ENCODE measurements at regions not wholly inside any gene's neighbourhood (a gene's known extent, or its start where the extent isn't known, plus 50 kb on each side); places are given as distances from the start of the nearest gene placed in this dataset.
A peak's percentile ranks its signal among the peaks of the same experiment; 100 is the strongest.

DNA sequence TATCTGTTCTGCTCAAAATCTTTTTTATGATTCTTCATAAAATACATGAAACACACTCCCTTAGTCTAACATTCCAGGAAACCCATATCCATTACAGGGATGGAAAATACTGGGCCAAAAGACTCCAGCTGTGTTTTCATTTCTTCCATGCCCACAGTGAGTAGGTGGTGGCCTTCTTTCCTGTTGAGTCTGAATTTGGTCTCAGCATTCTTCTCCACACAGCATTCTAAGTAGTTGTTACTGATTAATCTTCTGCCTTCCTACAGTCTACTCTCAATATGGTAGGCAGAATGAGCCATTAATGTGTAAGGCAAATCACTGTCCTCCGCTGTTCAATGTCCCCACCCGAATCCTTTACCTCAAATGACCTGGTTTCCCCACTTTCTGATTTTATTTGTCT lies 370.6 kb upstream of the RPS6KA3 start:
- no peak for DNase-seq (ENCODE audit: extremely low read depth in 1 of 2, low read depth in 1 of 2)

DNA sequence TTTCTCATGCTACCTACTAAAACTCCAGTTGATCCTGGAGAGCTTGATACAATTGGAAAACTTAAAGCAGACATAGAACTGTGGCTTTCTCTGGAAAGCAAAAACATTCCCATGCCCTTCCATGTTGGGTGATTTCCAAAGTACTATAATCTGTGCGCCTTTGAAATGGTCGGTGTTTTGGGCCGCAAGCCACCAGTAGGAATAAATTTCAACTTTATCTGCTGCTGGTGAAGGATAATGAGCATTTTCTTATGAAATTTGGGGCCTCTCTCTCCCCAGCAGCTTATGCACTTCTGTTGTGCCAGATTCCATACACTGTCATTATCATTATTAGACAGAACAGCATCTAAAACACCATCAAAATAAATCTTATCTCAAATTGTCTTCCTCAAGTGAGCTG lies 366.7 kb upstream of the RPS6KA3 start:
- no peak for DNase-seq (ENCODE audit: extremely low read depth in 1 of 2, low read depth in 1 of 2)

DNA sequence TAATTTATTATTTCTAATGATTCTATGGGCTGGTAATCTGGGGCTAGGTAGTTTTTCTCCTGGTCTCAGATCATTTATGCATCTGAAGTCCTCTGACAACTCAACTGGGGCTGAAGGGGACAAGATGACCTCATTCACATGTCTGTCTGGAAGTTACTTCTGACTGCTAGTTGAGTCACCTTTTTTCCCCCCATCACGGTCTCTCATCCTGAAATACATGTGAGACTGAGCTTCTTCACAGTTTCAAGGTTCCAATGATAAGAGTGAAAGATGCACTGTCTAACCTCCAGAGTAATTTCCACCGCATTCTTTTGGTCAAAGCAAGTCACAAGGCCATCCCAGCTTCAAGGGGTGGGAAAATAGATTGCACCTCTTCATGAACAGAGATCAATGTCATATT lies 356.7 kb upstream of the RPS6KA3 start:
- peak in 1 of 2 donors; percentile 10 for DNase-seq (ENCODE audit: extremely low read depth in 1 of 2, low read depth in 1 of 2)

DNA sequence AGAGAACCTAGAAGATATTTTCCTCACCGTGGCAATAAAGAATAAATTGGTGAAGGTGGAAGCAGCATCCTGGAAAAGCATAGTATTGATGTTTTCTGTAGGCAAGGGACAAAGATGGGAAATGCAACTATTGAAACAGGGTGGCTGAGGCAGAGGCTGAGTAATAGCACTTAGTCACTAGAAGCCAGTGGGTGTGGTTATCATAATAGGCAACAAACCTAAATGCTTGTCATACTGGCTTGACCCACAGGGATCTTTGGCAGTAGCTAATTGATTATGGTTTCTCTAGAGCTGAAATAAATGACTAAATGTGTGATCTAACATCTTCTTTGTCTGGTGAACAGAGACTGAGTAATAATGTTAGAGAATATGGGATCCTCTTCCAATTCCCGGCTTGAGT lies 353.6 kb upstream of the RPS6KA3 start:
- DNase-seq (ENCODE audit: extremely low read depth in 1 of 2, low read depth in 1 of 2), result no peak

DNA sequence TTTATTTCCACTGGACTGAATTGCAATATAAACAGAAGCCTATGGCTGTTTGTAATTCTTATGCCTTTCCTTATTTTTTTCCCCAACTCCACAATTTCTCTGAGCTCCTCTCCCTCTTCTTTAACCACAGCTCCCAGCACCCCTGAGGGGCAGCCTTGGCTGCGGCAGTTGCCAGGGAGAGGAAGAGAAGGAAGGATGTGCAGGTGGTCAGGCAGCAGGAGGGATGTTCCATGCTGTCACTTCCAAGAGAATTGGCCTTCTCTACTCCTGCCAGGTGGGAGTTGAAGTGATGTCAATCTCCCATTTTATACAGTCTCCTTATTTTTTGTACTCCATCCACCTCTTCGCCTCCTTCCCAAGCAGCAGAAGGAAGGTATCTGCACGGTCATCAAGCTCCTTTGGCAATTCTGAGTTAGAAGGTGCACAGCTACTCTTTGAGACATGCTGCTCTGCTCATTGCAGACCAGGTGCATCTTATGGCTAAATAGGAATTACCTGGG lies 343.3 kb upstream of the RPS6KA3 start:
- DNase-seq (ENCODE audit: extremely low read depth in 1 of 2, low read depth in 1 of 2), result no peak

DNA sequence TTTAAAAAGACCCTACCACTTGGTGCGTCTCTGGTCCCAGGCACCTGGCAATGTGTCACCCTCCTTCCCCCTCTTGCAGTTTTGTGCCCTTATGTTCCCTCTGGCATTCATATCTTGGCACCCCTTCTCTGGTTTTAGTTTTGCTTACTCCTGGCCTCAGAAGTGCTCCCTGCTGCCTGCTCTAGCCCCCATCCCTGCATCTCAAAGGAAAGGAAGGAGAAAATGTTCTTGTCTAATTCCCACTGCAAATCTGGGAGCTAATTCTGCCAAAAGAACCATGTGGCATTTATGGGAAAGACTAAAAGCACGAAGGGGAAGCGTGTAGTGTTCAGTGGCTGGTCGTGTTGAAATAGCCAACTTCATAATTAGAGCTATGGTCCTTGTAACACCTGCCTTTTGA lies 340.1 kb upstream of the RPS6KA3 start:
- DNase-seq (ENCODE audit: extremely low read depth in 1 of 2, low read depth in 1 of 2), result no peak

DNA sequence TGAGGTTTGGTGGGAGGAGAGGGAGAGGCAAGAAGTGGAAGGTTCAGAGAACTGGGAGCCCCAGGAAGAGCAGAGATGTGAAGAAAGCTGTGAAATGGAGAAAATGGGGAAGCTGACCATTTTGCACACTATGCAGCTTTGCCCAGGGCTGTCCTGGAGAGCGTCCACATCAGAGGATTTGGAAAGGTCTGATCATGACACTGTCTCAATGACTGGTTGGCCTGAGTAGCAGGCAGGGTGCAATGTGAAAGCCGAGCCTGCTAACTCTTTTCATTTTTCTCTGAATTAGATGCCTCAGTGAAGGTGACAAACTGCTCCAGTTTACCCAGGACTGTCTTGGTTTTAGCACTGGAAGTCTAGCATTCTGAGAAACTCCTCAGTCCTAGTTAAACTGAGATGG lies 330.1 kb upstream of the RPS6KA3 start:
- DNase-seq (ENCODE audit: extremely low read depth in 1 of 2, low read depth in 1 of 2), result no peak

DNA sequence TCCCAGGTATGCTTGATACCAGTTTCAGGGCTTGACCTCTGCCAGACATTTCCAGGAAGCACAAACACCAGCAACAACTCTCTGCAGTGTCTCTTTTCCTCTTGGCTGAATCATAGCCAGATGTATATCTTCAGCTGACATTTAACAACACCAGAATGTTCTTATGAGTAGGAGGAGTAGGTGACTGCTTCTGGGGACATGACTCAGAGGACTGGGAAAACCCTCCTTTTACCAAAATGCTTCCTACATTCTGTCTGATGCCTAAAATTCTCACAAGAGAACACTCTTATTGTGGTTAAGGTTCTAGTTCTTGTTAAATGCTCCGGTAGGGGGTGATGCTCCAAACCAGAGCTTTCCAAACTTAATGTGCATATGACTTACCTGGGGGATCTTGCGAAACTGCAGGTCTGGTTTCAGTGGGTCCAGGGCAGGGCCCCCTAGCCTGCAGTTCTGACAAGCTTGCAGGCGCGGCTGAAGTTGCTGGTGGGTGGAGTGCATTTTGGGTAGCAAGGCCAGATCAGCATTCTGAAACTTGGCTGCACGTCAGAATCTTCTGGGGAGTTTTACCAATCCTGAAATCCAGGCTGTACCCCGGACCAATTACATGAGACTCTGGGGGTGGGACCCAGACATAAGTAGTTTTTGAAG lies 329.3 kb upstream of the RPS6KA3 start:
- DNase-seq (ENCODE audit: extremely low read depth in 1 of 2, low read depth in 1 of 2), result peak; percentile 37 to 66

DNA sequence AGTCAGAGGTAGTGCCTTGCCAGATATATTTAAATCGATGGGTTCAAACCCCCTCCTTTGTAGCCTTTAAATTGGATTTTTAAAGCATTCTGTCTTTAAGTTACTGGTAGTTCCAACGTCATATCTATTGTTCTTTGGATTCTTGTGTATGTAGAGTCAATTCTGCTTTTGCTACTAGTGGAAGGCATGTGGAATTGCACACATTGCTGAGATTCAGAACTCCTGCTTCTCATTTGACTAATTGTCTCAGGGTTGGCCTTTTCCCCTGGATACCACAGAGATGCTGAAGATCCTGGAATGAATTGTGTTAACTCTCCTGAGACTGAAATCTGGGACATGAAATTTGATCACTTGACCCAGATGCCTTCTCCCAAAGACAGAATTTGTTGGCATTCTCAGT lies 328.3 kb upstream of the RPS6KA3 start:
- no peak for DNase-seq (ENCODE audit: extremely low read depth in 1 of 2, low read depth in 1 of 2)

DNA sequence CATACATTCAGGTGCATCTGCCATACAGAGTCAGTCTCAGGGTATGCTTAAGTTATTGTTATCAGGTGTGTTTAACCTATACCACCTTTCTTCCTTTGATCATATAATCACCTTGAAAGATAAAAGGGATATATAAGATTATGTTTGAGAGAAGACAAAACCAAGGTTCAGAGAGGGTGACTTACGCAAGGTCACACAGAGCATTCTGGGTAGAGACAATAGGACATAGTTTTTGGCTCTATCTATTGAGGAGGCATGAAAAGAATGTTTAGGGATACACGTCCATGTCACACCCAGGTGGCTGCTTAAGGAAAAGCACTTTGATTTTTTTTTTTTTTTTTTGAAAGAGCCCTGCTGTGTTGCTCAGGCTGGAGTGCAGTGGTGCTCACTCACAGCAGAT lies 327.1 kb upstream of the RPS6KA3 start:
- DNase-seq (ENCODE audit: extremely low read depth in 1 of 2, low read depth in 1 of 2), result no peak

DNA sequence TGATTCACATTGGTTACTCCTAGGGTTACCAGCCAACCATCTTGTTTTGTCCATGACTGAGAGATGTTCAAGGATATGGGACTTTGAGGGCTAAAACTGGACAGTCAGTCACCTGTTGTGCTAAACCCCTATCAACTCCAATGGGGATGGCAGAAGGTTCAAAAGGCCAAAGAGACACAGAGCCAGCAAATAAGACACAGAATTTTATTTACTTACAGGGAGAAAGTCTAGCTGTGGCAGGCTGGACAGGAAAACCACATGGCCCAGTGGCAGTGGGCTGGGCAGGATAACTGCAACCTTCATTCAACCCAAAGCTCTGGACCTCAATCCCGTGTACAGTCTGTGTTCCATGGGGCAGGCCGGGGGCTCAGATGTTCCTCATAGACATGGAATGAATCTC lies 326.7 kb upstream of the RPS6KA3 start:
- no peak for DNase-seq (ENCODE audit: extremely low read depth in 1 of 2, low read depth in 1 of 2)

DNA sequence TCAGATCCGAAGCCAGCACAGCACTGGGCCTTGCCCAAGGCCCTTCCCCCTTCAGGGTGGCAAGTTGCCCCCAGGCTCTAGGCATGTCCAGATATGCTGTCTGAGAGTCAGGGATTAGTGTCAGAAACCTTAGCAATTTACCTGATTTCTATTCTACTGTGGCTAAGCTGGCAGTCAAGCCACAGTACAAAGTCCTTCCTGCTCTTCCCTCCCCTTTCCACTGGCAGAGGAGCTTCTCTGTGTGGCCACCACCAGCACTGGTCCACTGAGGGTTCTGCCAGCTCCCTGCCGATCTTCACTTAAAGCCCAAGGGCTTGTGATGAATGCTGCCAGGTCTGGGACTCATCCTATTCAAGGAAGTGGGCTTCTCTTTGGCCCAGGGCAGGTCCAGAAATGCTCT lies 324.5 kb upstream of the RPS6KA3 start:
- no peak for DNase-seq (ENCODE audit: extremely low read depth in 1 of 2, low read depth in 1 of 2)

DNA sequence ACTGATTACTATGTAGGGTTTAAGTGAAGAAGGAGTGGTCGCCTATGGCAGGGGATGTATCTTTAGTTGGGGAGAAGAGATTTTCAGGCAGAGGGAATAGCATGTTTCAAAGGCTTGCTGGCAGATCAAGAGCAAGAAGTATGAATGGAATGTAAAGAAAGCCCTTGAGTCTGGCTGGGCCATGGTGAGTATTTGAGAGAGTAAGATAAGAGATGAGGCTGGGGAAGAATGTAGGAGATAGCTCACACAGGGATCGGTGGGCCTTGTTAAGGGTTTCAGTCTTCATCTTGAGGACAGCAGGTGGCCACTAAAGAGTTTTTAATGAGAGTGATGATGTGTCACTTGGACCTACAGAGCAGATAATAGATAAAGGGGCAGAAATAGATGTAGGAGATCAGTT lies 319.1 kb upstream of the RPS6KA3 start:
- DNase-seq (ENCODE audit: extremely low read depth in 1 of 2, low read depth in 1 of 2), result no peak

DNA sequence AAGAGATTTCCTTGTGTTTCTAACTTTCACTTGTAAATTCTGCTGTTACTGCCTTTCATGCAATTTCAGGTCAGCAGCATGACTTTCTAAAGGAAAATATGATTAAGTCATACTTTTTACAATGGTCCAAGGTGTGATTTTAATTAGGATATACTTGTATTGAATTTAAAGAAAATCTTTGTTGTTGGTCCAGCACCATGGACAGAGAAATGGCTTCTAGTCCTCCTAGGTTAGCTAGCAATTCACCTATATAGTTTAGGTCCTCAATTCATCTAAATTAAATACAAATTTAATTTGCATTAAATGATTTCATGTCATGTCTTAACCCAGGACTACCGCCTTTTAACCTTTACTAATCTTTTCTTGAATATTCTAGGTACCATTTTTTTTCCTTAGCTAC lies 304.9 kb upstream of the RPS6KA3 start:
- DNase-seq (ENCODE audit: extremely low read depth in 1 of 2, low read depth in 1 of 2), result no peak

DNA sequence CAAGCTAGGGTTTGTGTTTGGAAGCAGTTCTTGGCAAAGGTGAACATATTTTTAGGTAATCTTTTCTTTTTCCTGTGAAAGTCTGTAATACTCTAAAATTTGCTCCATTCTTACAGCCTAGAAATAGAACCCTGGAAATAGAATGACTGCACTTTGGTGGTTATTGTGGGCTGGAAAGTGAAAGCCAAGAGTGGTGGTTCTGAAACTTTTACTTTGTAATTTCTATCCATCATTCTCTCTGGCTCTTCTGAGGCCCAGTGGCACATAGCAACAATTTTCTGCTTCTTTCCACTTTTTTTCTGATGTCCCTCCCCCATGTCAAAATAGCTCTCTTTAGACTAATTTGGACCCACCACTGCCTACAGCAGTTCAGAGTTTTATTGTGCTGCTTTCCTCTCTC lies 300.4 kb upstream of the RPS6KA3 start:
- no peak for DNase-seq (ENCODE audit: extremely low read depth in 1 of 2, low read depth in 1 of 2)

DNA sequence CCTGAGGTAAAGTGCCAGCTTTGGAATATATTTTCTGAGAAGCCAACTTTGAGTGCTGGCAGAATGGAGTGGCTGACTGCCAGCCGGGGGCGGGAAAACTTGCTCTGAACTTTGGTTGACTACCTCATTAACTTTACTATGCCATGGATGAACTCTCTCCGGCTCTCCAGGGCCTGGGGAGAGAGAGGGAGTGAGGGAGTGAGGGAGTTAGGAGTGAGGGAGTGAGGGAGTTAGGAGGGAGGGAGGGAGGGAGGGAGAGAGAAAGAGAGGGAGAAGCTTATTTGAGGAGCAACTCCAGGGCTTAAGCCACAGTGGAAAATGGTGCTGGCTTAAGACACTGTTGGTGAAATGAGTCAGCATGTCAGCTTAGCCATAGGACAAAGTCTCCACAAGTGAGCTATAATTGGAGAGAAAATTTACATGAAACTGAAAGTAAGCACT lies 280.9 kb upstream of the RPS6KA3 start:
- DNase-seq (ENCODE audit: extremely low read depth in 1 of 2, low read depth in 1 of 2), result no peak

DNA sequence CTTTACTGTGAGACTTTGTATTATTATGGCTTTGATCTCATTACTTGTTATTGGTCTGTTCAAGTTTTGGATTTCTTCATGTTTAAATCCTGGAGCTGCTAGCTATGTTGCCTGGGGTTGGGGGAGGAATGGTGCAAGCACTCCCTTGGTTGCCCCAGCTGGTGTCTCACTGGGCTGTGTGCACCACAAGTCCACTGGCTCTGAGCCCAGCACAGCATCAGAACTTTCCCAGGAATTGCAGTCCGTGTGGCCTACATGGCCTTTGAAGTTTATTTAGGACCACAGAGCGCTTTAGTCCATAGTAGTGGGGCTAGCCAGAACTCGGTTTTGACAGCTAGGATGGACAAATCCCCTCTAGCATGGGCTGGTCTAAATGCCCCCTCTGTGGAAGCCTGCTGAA lies 278.8 kb upstream of the RPS6KA3 start:
- no peak for DNase-seq (ENCODE audit: extremely low read depth in 1 of 2, low read depth in 1 of 2)

DNA sequence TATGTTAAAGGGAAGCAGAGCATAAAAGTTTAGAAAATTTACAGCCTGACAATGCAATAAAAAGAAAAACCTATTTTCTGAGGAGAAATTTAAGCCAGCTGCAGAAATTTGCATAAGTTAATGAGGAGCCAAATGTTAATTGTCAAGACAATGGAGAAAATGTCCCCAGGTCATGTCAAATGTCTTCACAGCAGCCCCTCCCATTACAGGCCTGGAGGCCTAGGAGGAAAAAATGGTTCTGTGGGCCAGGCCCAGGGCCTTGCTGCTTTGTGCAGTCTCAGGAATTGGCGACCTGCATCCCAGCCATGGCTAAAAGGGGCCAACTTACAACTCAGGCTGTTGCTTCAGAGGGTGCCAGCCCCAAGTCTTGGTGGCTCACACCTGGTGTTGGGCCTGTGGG lies 275.4 kb upstream of the RPS6KA3 start:
- DNase-seq (ENCODE audit: extremely low read depth in 1 of 2, low read depth in 1 of 2), result no peak

DNA sequence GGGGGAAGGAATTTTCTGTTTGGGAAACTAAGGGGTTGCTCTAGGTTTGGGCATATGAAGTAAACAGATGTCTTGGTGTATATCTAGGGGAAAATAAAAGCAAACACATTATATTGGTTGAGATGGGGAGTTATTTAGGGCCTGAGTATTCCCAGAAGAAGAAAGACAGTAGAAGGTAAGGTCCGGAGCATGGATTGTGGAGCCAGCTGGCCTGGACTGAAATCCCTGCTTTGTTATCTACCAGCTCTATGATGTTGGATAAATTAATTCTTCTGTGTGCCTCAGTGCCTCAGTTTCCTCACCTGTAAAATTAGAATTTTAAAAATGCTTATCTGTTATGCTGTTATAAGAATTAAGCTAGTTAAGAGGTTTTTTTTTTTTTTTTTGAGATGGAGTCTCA lies 272.3 kb upstream of the RPS6KA3 start:
- DNase-seq (ENCODE audit: extremely low read depth in 1 of 2, low read depth in 1 of 2), result no peak

DNA sequence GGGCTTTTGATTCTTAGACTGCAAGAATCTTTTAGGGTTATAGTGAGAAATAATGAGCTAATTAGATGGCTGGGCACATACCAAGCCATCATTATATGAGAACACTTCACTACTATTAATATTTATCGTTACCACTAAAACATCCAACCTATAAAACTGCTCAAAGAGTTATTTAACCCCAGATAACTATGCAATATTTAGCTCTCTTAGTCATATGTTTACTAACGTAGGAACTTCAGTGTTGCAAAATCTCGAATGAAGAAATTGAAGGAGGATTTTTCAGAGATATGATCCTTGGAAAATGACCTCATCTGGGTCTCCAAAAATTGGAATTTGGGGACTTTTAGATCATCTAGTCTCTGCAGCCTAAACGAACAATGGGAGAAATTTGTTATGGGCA lies 265.0 kb upstream of the RPS6KA3 start:
- DNase-seq (ENCODE audit: extremely low read depth in 1 of 2, low read depth in 1 of 2), result no peak

DNA sequence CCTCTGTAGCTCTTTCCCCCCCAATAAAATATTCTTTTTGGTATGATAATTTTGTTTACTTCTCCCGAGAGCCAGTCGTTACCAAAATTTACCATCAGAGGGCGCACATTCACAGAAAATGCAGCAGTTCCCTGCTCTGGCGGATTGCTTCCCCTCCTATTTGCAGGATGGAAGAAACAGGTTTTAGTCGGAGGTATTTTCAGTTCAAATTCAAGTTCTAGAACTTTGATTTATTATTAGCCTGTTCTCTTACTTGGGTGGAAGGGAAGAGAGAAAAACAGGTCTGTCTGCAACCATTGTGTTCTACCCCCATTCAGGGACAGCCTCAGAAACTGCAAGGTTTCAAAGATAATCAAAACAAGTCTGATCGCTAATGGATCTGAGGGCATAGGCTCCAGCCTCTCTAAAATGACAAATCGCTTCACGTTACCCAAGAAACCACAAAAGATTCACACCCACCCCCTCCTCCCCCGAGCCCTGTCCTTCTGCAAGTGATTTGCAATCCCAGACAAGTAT lies 263.8 kb upstream of the RPS6KA3 start:
- DNase-seq (ENCODE audit: extremely low read depth in 1 of 2, low read depth in 1 of 2), result no peak

DNA sequence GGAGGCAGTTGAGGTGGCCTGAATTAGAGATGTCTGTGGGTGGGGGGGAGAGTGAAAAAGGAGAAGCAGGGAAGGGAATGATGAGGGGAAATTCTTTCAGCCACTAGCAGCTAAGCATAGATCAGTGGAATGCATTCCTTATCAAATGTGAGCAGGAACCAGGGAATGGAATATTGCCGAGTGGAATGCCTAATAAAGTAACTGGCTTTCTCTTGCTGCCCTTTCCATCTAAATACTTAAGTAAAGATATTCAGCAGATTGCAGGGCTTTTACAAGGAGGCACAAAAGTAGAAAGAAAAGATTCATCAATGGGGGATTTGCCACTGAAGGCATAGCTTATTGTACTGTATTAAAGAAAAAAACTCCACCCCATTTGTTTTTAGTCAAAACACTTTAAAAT lies 263.0 kb upstream of the RPS6KA3 start:
- no peak for DNase-seq (ENCODE audit: extremely low read depth in 1 of 2, low read depth in 1 of 2)

DNA sequence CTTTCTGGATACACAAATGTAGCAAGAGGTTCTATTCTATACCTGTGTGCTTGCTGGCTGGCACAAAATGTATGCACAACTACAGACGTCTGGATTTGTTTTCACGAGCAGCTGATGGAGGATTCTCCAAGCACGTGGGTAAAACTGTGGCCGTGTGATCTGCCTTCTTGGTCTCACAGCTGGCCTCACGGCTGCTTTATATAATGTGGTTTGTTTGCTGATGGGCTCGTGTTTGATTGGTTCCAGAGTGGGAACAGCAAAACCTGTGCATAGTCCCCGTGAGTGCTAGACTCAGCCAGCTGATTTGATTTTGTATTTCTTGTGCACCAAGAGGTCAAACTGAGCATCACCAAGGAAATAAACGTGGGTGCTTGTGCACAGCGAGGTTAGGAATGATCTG lies 262.6 kb upstream of the RPS6KA3 start:
- no peak for DNase-seq (ENCODE audit: extremely low read depth in 1 of 2, low read depth in 1 of 2)
